Skeletal muscle satellite cell (primary cell): ENCODE measurements at regions not wholly inside any gene's neighbourhood (a gene's known extent, or its start where the extent isn't known, plus 50 kb on each side); places are given as distances from the start of the nearest gene placed in this dataset.

ENCODE experiments used
- H3K27me3 ChIP-seq: 2 replicates; pipeline ENCODE4 v1.7.0; 2013; ENCODE audit warnings: low read length; ENCODE audit not compliant: control insufficient read depth, insufficient read depth
- H3K36me3 ChIP-seq: 2 replicates; pipeline ENCODE4 v1.7.0; 2013; ENCODE audit warnings: mild to moderate bottlenecking, control low read depth, low read length; ENCODE audit not compliant: insufficient read depth
- H3K4me1 ChIP-seq: 2 replicates; pipeline ENCODE4 v1.7.0; 2013; ENCODE audit warnings: low read length; ENCODE audit not compliant: control insufficient read depth, insufficient read depth
- H3K4me2 ChIP-seq: 2 replicates; pipeline ENCODE4 v1.7.0; 2013; ENCODE audit warnings: mild to moderate bottlenecking, low read length
- H3K4me3 ChIP-seq: 2 replicates; pipeline ENCODE4 v1.7.0; 2013; ENCODE audit warnings: low read length
- H3K9ac ChIP-seq: 2 replicates; pipeline ENCODE4 v1.7.0; 2013; ENCODE audit warnings: mild to moderate bottlenecking, low read depth, low read length, moderate library complexity
- H3K9me3 ChIP-seq: replicated peaks from 2 replicates; pipeline ENCODE4 v1.7.0; 2013; ENCODE audit warnings: mild to moderate bottlenecking, control low read depth, low read length

- Histone ChIP-seq H3K9me3 (no peaks in the 10 kb centered on the region), H3K36me3 (no peaks in the 10 kb centered on the region), H3K4me3 (no peak overlapping the region), H3K4me2 (no peak overlapping the region), H3K27me3 (no peaks in the 10 kb centered on the region), H3K4me1 (no peaks in the 10 kb centered on the region), H3K9ac (no peak overlapping the region)
Observed at GRCh38 chr16:72680732-72681131, 367.2 kb downstream of the ZFHX3 start.

DNA sequence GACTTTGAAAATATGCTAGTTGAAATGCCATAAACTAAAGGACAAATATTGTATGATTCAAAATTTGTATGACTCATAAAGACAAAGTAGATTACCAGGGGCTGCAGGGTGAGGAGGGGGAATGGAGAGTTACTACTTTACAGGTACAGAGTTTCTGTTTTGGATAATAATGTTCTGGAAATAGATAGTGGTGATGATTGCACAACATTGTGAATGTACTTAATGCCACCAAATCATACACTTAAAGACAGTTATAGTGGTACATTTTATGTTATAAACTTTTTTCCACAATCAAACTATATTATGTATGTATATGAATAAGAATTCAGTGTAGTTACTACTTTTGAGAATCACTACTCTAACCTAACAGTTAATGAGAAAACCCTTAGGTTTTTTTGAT, 368.1 kb downstream of the ZFHX3 start:
- Histone ChIP-seq H3K4me3 (no peak overlapping the region), H3K36me3 (no peaks in the 10 kb centered on the region), H3K4me2 (no peak overlapping the region), H3K9ac (no peak overlapping the region), H3K9me3 (no peaks in the 10 kb centered on the region), H3K27me3 (no peaks in the 10 kb centered on the region), H3K4me1 (no peaks in the 10 kb centered on the region)

DNA sequence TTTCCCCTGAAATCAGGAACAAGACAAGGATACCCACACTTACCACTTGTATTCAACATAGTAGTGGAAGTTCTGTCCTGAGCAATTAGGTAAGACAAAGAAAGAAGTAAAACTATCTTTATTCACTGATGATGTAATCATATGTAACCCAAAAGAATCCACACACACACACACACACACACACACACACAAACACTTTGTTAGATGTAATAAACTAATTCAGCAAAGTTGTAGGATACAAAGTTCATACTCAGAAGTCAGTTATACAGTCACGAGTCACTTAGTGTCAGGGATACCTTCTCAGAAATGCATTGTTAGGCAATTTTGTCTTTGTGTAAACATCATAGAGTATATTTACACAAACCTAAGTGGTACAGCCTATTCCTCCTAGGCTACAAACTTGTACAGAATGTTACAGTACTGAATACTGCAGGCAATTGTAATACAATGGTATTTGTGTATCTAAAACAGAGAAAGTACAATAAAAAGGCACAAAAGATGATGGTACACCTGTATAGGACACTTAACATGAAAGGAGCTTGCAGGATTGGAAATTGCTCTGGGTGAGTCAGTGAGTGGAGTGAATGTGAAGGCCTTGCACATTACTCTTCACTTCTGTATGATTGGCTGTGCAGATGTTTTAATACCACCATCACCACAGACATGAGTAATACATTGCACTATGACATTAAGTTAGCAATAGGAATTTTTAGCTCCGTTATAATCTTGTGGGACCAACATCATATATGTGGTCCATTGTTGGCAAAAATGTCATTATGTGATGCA, 370.1 kb downstream of the ZFHX3 start:
- H3K9ac ChIP-seq, result no peak overlapping the region
- H3K4me1 ChIP-seq, result no peaks in the 10 kb centered on the region
- H3K4me2 ChIP-seq, result no peak overlapping the region
- no peak overlapping the region for H3K4me3 ChIP-seq
- no peaks in the 10 kb centered on the region for H3K27me3 ChIP-seq
- H3K9me3 ChIP-seq, result no peaks in the 10 kb centered on the region
- H3K36me3 ChIP-seq, result no peaks in the 10 kb centered on the region

DNA sequence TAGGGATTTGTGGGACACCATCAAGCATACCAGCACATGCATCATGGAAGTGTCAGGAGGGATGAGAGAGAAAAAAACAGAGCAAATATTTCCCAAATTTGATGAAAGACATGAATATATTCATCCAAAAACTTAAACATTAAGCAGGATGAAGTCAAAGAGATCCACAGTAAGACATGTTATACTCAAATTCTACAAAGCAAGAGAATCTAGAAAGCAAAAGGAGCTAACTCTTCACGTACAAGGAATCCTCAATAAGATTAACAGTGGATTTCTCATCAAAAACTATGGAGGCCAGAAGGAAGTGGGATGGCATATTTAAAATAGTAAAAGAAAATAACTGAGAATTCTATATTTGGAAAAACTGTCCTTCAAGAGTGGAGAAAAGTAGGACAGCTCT, 374.8 kb downstream of the ZFHX3 start:
- H3K9me3 ChIP-seq, result no peaks in the 10 kb centered on the region
- no peak overlapping the region for H3K9ac ChIP-seq
- H3K36me3 ChIP-seq, result no peaks in the 10 kb centered on the region
- H3K4me3 ChIP-seq, result no peak overlapping the region
- no peaks in the 10 kb centered on the region for H3K4me1 ChIP-seq
- no peaks in the 10 kb centered on the region for H3K27me3 ChIP-seq
- H3K4me2 ChIP-seq, result no peak overlapping the region

DNA sequence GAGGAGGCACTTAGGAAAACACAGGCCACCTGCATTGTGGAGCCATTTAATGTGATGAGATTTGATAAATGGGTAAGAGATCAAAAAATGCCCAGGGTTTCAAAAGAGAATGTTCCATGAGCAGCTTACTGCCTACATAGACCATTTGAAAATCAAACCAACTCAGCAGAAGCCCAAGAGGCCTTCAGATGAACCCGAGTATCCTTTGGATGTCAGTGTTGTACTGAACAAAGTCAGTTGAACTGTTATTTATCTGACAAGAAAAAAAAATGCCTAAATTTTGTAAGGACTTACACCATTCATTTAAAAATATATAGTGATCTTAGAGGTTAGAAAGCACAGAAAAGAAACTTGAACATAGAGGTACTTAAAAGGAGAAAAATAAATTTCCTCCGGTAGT, 381.7 kb downstream of the ZFHX3 start:
- no peak overlapping the region for H3K4me3 ChIP-seq
- H3K36me3 ChIP-seq, result no peaks in the 10 kb centered on the region
- H3K4me2 ChIP-seq, result no peak overlapping the region
- no peaks in the 10 kb centered on the region for H3K9me3 ChIP-seq
- H3K9ac ChIP-seq, result no peak overlapping the region
- H3K27me3 ChIP-seq, result no peaks in the 10 kb centered on the region
- H3K4me1 ChIP-seq, result peaks cover 7% of the 10 kb centered on the region

DNA sequence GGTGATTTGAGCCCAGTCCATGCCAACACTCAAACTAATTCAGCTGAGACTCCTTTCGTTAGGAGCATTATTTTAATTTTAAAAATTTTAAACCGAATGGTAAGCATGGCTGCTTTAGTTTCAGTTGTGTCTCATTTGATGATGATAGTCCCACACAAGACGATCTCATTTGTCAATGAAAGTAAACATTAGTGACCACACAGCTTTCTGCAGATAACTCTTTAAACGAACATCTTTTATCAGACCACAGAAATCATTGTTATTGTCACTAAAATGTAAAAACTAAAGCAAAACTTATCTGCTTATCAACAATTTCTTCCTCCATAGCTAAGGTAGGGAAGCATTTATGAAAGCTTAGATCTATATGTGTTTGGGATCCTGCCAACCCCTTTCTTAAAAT, 382.2 kb downstream of the ZFHX3 start:
- Histone ChIP-seq H3K9me3 (no peaks in the 10 kb centered on the region), H3K9ac (peak overlapping the region; percentile 87)

GRCh38 chr16:72664509-72665408, 383.2 kb downstream of the ZFHX3 start:
- Histone ChIP-seq H3K4me2 (peak overlapping the region; percentile 84), H3K9me3 (no peaks in the 10 kb centered on the region), H3K36me3 (no peaks in the 10 kb centered on the region), H3K4me3 (peak overlapping the region; percentile 89), H3K9ac (peak overlapping the region; percentile 87), H3K4me1 (peaks cover 7% of the 10 kb centered on the region), H3K27me3 (no peaks in the 10 kb centered on the region)

More for the DNA sequence above, 382.2 kb downstream of the ZFHX3 start:
- Histone ChIP-seq H3K4me2 (peak overlapping the region; percentile 84), H3K4me3 (peak overlapping the region; percentile 89), H3K36me3 (no peaks in the 10 kb centered on the region), H3K4me1 (peaks cover 7% of the 10 kb centered on the region), H3K27me3 (no peaks in the 10 kb centered on the region)

DNA sequence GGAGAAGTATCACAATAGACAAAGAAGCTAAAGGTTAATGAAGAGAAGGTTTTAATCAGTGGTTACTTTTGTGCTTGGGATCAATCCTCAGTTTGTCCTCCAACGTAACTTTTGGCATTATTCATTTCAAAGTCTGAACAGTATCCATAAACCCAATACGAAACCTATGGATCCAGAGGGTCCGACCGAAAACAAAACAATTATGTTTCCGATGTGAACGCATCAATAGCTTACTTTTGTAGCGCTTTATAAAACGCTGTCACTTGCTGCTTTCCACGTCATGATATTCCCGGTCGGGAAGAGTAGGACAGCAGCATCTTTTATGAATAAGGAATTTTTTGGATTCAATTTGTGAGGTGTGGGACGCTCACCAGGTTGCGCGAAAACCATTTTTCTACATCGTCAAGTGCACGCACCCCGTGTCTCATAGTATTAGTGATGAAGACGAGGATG, 383.8 kb downstream of the ZFHX3 start:
- Histone ChIP-seq H3K9ac (peak overlapping the region; percentile 87), H3K36me3 (no peaks in the 10 kb centered on the region), H3K9me3 (no peaks in the 10 kb centered on the region), H3K27me3 (no peaks in the 10 kb centered on the region), H3K4me1 (peaks cover 7% of the 10 kb centered on the region), H3K4me3 (peak overlapping the region; percentile 89), H3K4me2 (peak overlapping the region; percentile 84)

- Histone ChIP-seq H3K4me1 (no peaks in the 10 kb centered on the region), H3K9ac (no peak overlapping the region), H3K4me2 (no peak overlapping the region), H3K4me3 (no peak overlapping the region), H3K9me3 (no peaks in the 10 kb centered on the region), H3K36me3 (no peaks in the 10 kb centered on the region), H3K27me3 (no peaks in the 10 kb centered on the region)
Observed at GRCh38 chr16:72658888-72659717, 388.8 kb downstream of the ZFHX3 start.

GRCh38 chr16:72657791-72658190, 390.1 kb downstream of the ZFHX3 start:
- Histone ChIP-seq H3K4me2 (no peak overlapping the region), H3K36me3 (no peaks in the 10 kb centered on the region), H3K4me3 (no peak overlapping the region), H3K9me3 (no peaks in the 10 kb centered on the region), H3K27me3 (no peaks in the 10 kb centered on the region), H3K9ac (no peak overlapping the region), H3K4me1 (no peaks in the 10 kb centered on the region)

DNA sequence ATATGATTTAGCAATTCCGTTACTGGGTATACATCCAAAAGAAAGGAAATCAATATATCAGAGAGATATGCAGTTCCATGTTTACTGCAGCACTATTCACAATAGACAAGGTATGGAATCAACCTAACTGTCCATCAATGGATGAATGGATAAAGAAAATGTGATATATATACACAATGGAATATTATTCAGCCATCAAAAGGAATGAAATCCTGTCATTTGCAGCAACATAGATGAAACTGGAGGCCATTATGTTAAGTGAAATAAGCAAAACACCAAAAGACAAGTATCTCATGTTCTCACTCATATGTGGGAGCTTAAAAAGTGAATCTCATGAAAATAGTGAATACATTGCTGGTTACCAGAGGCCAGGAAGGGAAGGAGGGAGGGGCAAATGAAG, 390.8 kb downstream of the ZFHX3 start:
- no peak overlapping the region for H3K4me2 ChIP-seq
- no peaks in the 10 kb centered on the region for H3K36me3 ChIP-seq
- no peak overlapping the region for H3K4me3 ChIP-seq
- H3K9ac ChIP-seq, result no peak overlapping the region
- no peaks in the 10 kb centered on the region for H3K9me3 ChIP-seq
- H3K27me3 ChIP-seq, result no peaks in the 10 kb centered on the region
- no peaks in the 10 kb centered on the region for H3K4me1 ChIP-seq
